GM13977 (cell line): ENCODE measurements at regions not wholly inside any gene's neighbourhood (a gene's known extent, or its start where the extent isn't known, plus 50 kb on each side); places are given as distances from the start of the nearest gene placed in this dataset.

Experiments
- DNase-seq: peaks from one replicate; pipeline ENCODE4 v3.0.0; 2012; ENCODE audit warnings: low spot score
- in situ Hi-C: fragments of 300-500 bp; cut with MboI; formaldehyde crosslinking; loops from one replicate; pipeline ENCODE4 v1.12.0; 2022; ENCODE audit warnings: low sequenced_read_pairs, low pct_unique_long_range_greater_than_20kb, mixed read lengths, inconsistent platforms; ENCODE audit not compliant: unreplicated experiment
- TF ChIP-seq, protein P1 (sequence below): IDR thresholded peaks from 2 replicates; pipeline ENCODE4 v1.5.1; 2012; ENCODE audit warnings: mild to moderate bottlenecking, control low read depth; ENCODE audit not compliant: insufficient read depth; ENCODE audit errors: extremely low read depth, missing control alignments

DNA sequence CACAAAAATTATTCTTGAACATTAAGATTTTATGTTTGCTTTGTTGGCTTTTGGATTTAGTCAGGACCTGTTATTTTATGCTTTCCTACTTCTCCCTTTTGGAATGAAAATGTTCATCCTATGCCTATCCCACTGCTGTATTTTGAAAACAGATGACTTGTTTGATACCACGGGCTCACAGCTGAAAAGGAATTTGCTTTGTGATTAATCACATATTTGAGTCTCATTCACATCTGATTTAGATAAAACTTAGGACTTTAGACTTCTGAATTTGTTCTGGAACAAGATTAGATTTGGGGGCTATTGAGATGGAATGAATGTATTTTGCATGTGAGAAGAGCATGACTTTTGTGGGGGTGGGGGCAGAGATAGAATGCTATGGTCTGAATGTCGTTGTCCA, 1012.6 kb downstream of the CDH11 start:
- DNase-seq: no peak
- in situ Hi-C loops: no loop called here
- TF ChIP-seq, protein P1, sequence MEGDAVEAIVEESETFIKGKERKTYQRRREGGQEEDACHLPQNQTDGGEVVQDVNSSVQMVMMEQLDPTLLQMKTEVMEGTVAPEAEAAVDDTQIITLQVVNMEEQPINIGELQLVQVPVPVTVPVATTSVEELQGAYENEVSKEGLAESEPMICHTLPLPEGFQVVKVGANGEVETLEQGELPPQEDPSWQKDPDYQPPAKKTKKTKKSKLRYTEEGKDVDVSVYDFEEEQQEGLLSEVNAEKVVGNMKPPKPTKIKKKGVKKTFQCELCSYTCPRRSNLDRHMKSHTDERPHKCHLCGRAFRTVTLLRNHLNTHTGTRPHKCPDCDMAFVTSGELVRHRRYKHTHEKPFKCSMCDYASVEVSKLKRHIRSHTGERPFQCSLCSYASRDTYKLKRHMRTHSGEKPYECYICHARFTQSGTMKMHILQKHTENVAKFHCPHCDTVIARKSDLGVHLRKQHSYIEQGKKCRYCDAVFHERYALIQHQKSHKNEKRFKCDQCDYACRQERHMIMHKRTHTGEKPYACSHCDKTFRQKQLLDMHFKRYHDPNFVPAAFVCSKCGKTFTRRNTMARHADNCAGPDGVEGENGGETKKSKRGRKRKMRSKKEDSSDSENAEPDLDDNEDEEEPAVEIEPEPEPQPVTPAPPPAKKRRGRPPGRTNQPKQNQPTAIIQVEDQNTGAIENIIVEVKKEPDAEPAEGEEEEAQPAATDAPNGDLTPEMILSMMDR: no peak

DNA sequence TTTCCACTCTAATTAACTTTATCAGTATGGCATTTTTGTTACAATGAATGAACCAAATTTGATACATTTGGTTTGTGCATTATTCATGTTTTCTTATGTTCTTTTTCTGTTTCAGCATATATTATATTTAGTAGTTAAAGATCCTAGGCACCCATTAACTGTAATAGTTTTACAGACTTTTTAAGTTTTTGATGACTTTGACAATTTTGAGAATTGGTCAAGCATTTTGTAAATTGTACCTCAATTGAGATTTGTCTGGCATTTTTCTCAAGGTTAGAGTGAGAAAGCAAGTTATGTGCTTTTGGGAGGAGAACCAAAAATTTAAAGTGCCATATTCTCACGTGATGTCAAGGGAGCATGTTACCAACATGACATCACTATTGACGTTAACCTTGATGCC, 1019.2 kb downstream of the CDH11 start:
- TF ChIP-seq, protein P1: no peak
- DNase-seq: no peak
- in situ Hi-C loops: no loop called here

DNA sequence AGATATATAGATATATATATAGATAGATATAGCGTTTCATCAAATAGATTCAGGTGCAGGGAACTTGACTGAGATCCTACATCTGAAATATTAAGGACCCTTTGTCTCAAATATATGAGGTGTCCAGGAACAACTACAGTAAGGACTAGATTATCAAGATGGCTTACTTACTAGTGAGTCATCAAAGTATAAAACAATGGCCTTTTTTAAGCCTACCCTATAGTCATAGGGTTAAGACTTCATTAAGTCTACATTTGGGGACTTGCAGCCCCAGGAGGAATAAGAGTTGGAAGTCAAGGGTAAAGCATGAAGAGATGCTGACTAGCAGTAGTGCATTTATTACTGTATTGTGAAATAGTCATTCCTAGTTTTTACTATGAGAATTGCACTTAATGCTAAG, 1023.4 kb downstream of the CDH11 start:
- DNase-seq: no peak
- in situ Hi-C loops: no loop called here
- TF ChIP-seq, protein P1: no peak

DNA sequence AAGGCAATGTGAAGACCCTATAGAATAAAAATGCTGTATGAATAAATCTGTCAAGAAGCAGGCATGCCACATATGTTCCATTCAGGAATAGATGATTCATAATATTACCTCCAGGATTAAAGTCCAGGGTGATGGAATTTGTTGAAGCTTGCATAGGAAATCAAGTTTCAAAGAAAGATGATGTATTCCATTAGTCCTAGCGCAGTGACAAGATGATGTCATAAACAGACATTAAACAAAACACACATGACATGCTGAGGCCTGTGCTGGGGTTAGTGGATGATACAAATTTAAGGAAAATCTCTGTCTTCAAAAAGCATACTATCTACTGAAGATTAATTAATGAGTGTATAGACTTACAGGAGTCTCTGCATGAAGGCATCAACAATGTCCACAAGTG, 1025.2 kb downstream of the CDH11 start:
- DNase-seq: no peak
- in situ Hi-C loops: no loop called here

DNA sequence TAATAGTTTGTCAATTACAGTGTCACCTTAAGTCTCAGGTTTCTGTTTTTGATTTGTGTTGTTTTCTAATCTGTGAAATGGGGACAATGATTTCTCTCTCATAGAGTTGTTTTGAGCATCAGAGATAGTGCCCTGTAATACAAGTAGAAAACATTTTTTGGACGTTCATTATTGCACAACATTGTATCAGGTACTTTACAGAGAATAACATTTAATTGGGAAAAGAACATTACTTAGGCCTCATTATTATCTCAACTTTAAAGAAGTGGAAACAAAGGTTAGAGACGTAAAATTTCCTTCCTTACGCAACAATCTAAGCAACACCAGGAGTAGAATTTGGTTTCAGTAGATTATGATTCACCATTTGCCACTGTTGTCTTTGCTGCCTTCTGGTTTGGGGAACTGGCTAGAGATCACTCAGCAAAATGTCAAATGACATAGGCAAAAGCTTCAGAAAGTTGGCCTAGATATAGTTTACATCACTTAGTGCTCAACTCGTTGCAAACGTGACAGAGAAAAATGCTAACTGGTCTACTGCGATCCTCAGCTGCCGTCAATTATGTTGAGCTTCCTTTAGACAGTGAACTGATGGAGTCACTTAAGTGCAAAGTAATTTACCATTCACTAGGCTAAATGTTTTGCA, 1026.8 kb downstream of the CDH11 start:
- in situ Hi-C loops: no loop called here
- DNase-seq: no peak
- TF ChIP-seq, protein P1: no peak

More for the DNA sequence above, 1025.2 kb downstream of the CDH11 start:
- TF ChIP-seq, protein P1: no peak

DNA sequence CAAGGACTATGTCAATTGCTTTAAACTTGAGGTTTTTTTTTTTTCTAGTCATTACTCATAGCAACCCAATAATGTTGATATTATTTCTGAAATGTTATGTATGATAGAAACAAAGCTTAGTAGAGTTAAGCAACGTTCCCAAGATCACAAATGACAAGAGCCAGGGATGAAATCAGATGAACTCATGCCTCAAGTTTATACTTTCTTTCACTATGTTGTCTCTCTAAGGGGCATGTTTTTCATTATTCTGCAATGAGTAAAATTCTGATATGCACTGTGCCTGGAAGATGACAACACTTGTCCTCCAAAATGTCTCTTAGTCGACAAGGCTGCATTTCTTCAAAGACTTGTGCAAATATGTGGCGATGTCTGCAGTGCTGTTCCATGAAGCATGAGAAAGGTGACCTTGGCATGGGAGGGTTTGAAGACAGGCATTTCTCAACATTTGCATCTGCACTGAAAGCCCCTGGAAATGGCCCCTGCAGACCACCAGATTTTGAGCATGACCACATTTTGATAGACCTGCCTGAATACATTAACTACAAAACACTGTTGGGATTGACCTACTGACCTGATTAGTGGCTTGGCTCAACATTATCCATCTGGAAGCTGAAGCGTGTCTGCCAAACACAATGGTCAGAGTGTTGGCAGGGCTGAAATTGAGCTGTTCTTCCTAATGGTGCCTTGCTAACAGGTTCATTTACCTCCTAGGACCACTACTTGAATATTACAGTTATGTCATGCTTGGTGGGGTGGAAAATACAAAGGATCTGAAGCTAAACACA, 1027.5 kb downstream of the CDH11 start:
- no peak for DNase-seq
- in situ Hi-C loops: no loop called here

More for the DNA sequence above, 1027.5 kb downstream of the CDH11 start:
- TF ChIP-seq, protein P1: no peak
